Osteoblast (primary cell): ENCODE measurements at regions not wholly inside any gene's neighbourhood (a gene's known extent, or its start where the extent isn't known, plus 50 kb on each side); places are given as distances from the start of the nearest gene placed in this dataset.

Experiments used
- DNase-seq: peaks from one replicate; pipeline ENCODE4 v3.0.0; 2011; ENCODE audit warnings: low spot score, mixed read lengths; ENCODE audit not compliant: insufficient read length; ENCODE audit errors: missing footprints
- H2AFZ ChIP-seq: 2 replicates; pipeline ENCODE4 v1.6.0; 2011; ENCODE audit warnings: mild to moderate bottlenecking, low read length
- H3K27ac ChIP-seq: 2 replicates; pipeline ENCODE4 v1.5.1; 2011; ENCODE audit warnings: mild to moderate bottlenecking, low read depth, low read length, moderate library complexity
- H3K27me3 ChIP-seq: 2 replicates; pipeline ENCODE4 v1.6.0; 2012; ENCODE audit warnings: mild to moderate bottlenecking, control low read depth, inconsistent platforms, low read length, moderate library complexity; ENCODE audit not compliant: insufficient read depth
- H3K36me3 ChIP-seq: 2 replicates; pipeline ENCODE4 v1.5.1; 2011; ENCODE audit warnings: mild to moderate bottlenecking, low read length, control low read depth, moderate library complexity; ENCODE audit not compliant: insufficient read depth
- H3K4me1 ChIP-seq: 2 replicates; pipeline ENCODE4 v1.5.1; 2011; ENCODE audit warnings: mild to moderate bottlenecking, low read length, control low read depth, moderate library complexity; ENCODE audit not compliant: insufficient read depth
- H3K4me2 ChIP-seq: 2 replicates; pipeline ENCODE4 v1.6.0; 2011; ENCODE audit warnings: mild to moderate bottlenecking, low read length; ENCODE audit not compliant: insufficient read depth
- H3K4me3 ChIP-seq: fragments of 200-600 bp; sonication (generic); 3 replicates; pipeline ENCODE4 v1.5.1; 2012; ENCODE audit warnings: mild to moderate bottlenecking, low read length, inconsistent platforms; ENCODE audit not compliant: insufficient read depth
- H3K79me2 ChIP-seq: 2 replicates; pipeline ENCODE4 v1.6.0; 2012; ENCODE audit warnings: mild to moderate bottlenecking, low read length, control low read depth, inconsistent platforms; ENCODE audit not compliant: insufficient read depth
- H3K9me3 ChIP-seq: 2 replicates; pipeline ENCODE4 v1.5.1; 2011; ENCODE audit warnings: low read depth, low read length, control low read depth
- H4K20me1 ChIP-seq: 2 replicates; pipeline ENCODE4 v1.6.0; 2012; ENCODE audit warnings: mild to moderate bottlenecking, low read length, control low read depth; ENCODE audit not compliant: insufficient read depth
- TF ChIP-seq, protein P1 (sequence below): IDR thresholded peaks from 2 replicates; pipeline ENCODE4 v1.5.1; 2011; ENCODE audit warnings: mild to moderate bottlenecking, low read depth, low read length, moderate library complexity; ENCODE audit errors: extremely low read depth

DNA sequence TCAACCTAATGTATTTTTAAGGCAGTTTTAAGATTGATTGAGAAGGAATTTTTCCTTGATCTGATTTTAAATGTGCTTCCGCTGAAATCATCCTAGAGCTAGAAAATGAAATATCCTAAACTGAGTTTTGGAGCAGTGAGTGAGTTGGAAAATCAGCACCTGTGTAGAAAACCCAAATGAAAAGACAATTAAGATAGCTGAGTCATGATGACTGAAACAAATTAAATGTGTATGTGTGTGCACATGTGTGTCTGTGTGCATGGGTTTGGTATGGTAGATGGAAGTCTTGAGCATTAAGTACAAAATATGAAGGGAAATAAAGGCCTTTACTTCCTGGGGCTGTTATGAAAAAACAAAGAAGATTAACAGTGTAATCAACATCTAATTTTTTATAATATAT lies 394.6 kb upstream of the MAP2 start:
- H3K9me3 ChIP-seq, result no peaks in the 10 kb centered on the region
- no peaks in the 10 kb centered on the region for H3K36me3 ChIP-seq
- H2AFZ ChIP-seq, result no peak overlapping the region
- H3K27ac ChIP-seq, result no peak overlapping the region
- H3K27me3 ChIP-seq, result no peaks in the 10 kb centered on the region
- H3K4me3 ChIP-seq, result no peak overlapping the region
- no peaks in the 10 kb centered on the region for H3K4me1 ChIP-seq
- H4K20me1 ChIP-seq, result no peaks in the 10 kb centered on the region
- no peaks in the 10 kb centered on the region for H3K79me2 ChIP-seq
- no peak overlapping the region for H3K4me2 ChIP-seq
- TF ChIP-seq, protein P1, sequence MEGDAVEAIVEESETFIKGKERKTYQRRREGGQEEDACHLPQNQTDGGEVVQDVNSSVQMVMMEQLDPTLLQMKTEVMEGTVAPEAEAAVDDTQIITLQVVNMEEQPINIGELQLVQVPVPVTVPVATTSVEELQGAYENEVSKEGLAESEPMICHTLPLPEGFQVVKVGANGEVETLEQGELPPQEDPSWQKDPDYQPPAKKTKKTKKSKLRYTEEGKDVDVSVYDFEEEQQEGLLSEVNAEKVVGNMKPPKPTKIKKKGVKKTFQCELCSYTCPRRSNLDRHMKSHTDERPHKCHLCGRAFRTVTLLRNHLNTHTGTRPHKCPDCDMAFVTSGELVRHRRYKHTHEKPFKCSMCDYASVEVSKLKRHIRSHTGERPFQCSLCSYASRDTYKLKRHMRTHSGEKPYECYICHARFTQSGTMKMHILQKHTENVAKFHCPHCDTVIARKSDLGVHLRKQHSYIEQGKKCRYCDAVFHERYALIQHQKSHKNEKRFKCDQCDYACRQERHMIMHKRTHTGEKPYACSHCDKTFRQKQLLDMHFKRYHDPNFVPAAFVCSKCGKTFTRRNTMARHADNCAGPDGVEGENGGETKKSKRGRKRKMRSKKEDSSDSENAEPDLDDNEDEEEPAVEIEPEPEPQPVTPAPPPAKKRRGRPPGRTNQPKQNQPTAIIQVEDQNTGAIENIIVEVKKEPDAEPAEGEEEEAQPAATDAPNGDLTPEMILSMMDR, result no peak
- no peak for DNase-seq

DNA sequence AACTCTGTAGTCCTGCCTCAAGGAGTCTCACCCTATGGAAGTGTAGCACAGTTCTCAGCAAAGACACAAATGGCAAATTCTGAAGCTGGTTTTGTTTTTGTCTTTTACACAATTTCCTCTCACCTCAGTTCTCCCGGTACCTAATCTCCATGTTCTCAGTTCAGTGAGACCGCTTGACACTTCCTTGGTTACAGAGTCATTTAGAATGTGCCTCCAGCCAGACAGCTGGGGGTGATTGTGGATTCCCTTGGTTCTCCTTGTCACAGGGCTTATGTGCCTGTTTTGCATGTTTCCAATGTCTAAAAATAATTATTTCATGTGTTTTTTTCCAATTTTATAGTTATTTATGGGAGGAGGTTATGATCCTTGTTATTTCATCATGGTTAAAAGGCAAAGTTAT lies 379.5 kb upstream of the MAP2 start:
- Histone ChIP-seq H3K36me3 (no peaks in the 10 kb centered on the region), H3K27ac (no peak overlapping the region), H4K20me1 (no peaks in the 10 kb centered on the region), H3K9me3 (peaks cover 2% of the 10 kb centered on the region), H3K4me1 (no peaks in the 10 kb centered on the region), H2AFZ (no peak overlapping the region), H3K79me2 (no peaks in the 10 kb centered on the region), H3K27me3 (no peaks in the 10 kb centered on the region), H3K4me3 (no peak overlapping the region), H3K4me2 (no peak overlapping the region)
- DNase-seq, result no peak
- TF ChIP-seq, protein P1, result no peak

DNA sequence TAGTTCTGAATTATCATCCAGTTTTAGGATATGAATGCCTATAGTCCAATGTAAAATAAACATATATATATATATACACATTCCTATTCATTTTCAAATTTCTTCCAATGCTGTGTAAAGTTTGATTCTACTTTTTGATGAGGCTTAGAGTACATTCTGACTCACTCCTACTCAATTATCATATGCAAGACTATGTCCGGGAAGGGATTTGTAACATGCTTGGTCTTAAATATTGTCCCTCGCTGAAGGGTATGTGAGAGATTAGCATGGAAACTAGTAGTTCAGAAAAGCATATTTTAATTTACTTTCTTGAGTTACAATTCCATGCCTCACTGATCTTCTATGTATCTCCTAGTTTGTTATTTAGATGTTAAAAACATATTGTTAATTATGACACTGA lies 377.7 kb upstream of the MAP2 start:
- TF ChIP-seq, protein P1, result no peak
- no peak for DNase-seq
- Histone ChIP-seq H3K4me3 (no peak overlapping the region), H3K36me3 (no peaks in the 10 kb centered on the region), H2AFZ (no peak overlapping the region), H3K4me2 (no peak overlapping the region), H3K79me2 (no peaks in the 10 kb centered on the region), H3K27me3 (no peaks in the 10 kb centered on the region), H3K9me3 (peaks cover 2% of the 10 kb centered on the region), H4K20me1 (no peaks in the 10 kb centered on the region), H3K4me1 (no peaks in the 10 kb centered on the region), H3K27ac (no peak overlapping the region)

DNA sequence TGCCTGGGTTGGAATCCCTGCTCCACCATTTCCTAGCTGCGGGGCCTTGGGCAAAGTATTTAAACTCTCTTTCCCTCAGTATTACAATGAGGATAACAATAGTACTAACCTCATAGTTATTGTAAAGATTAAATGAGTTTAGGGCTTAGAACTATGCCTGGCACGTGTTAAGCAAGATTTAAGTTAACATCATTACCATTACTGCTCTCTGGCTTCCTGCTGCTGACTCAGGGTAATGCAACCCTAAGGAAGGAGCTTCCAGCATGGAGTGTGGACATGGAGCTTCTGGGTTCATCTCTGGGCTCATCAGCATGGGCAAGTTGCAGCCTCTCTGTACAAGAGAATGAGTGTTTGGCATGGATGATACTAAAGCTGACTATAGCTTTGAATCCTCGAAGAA lies 374.2 kb upstream of the MAP2 start:
- no peaks in the 10 kb centered on the region for H3K4me1 ChIP-seq
- peaks cover 2% of the 10 kb centered on the region for H3K9me3 ChIP-seq
- H3K27ac ChIP-seq, result no peak overlapping the region
- TF ChIP-seq, protein P1, result no peak
- H3K79me2 ChIP-seq, result no peaks in the 10 kb centered on the region
- no peak overlapping the region for H2AFZ ChIP-seq
- no peak for DNase-seq
- no peaks in the 10 kb centered on the region for H4K20me1 ChIP-seq
- H3K36me3 ChIP-seq, result no peaks in the 10 kb centered on the region
- H3K4me3 ChIP-seq, result no peak overlapping the region
- H3K27me3 ChIP-seq, result no peaks in the 10 kb centered on the region
- no peak overlapping the region for H3K4me2 ChIP-seq
